GM12891 (cell line): ENCODE measurements at regions not wholly inside any gene's neighbourhood (a gene's known extent, or its start where the extent isn't known, plus 50 kb on each side); places are given as distances from the start of the nearest gene placed in this dataset.

Experiments used
- POLR2AphosphoS5 ChIP-seq: IDR thresholded peaks from 2 replicates; pipeline ENCODE4 v1.6.1; 2011; ENCODE audit warnings: low read depth, low read length, control low read depth
- SPI1 ChIP-seq: IDR thresholded peaks from 2 replicates; pipeline ENCODE4 v1.6.1; 2011; ENCODE audit warnings: low read depth, low read length, control low read depth

GRCh38 chr1:212503714-212504113 is 71.0 kb downstream of the NENF start:
- TF ChIP-seq SPI1 (no peak), POLR2AphosphoS5 (no peak)
